Colonic mucosa (tissue), 4 donors: ENCODE measurements at regions not wholly inside any gene's neighbourhood (a gene's known extent, or its start where the extent isn't known, plus 50 kb on each side); places are given as distances from the start of the nearest gene placed in this dataset.
"Not testable (repeated sequence)": the region's sequence is repeated elsewhere in the genome, so short reads cannot be mapped to it uniquely, and the experiment has no call there.

ENCODE experiments used
- DNase-seq: peaks from one replicate; pipeline ENCODE4 v3.0.0-alpha.2; 2020
- H3K27ac ChIP-seq: fragments of 200-600 bp; one replicate; pipeline ENCODE4 v1.8.0; 2021
- H3K27me3 ChIP-seq: fragments of 200-600 bp; one replicate; pipeline ENCODE4 v1.8.0; 2021
- H3K36me3 ChIP-seq: fragments of 200-600 bp; one replicate; pipeline ENCODE4 v1.8.0; 2021
- H3K4me1 ChIP-seq: fragments of 200-600 bp; one replicate; pipeline ENCODE4 v1.8.0; 2021; ENCODE audit warnings: mild to moderate bottlenecking
- H3K4me3 ChIP-seq: fragments of 200-600 bp; one replicate; pipeline ENCODE4 v1.8.0; 2021
- H3K9ac ChIP-seq, 2 donors: one replicate each; pipeline ENCODE4 v1.7.0; 2013; ENCODE audit warnings: control low read depth in 2 of 2, low read depth in 2 of 2, low read length in 2 of 2
- H3K9me3 ChIP-seq: fragments of 200-600 bp; one replicate; pipeline ENCODE4 v1.8.0; 2021
- intact Hi-C: fragments of 100-400 bp; cut with DNase I; formaldehyde crosslinking; loops from one replicate; pipeline ENCODE4 v1.14.1; 2022
- TF ChIP-seq, protein P1 (sequence below): fragments of 200-600 bp; IDR thresholded peaks from one replicate; pipeline ENCODE4 v1.8.0; 2022; ENCODE audit warnings: antibody characterized with exemption, mild to moderate bottlenecking
- donor health status: healthy.
- donor health status: DM: no; HTN: no; CAD: no.
- donor health status: DM: no; HTN: no; CAD: no.

DNA sequence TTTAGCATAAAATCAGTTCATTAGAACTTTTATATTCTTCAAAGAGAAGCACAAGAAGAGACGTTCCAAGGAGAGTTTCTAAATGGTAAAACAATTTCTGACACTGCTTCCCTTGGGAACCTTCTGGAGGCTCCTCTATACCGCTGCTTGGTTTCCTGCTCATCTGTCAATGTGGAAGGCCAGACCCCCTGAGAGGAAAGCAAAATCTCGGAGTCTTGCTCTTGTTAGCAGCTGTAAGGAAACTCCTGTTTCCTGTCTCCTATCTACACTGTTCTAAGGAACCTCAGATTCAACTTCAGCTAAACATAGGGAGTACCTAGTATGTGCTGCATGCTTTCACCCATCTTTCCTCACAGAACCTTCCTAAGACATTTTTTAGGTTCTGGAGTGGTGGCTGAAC is 322.2 kb downstream of the BMPER start:
- no peak for DNase-seq
- intact Hi-C loops: no loop called here
- Histone ChIP-seq H3K4me3 (no peak overlapping the region), H3K27ac (no peak overlapping the region), H3K36me3 (no peaks in the 10 kb centered on the region), H3K27me3 (no peaks in the 10 kb centered on the region), H3K9me3 (no peaks in the 10 kb centered on the region), H3K9ac (no peak overlapping the region), H3K4me1 (no peaks in the 10 kb centered on the region)
- TF ChIP-seq, protein P1, sequence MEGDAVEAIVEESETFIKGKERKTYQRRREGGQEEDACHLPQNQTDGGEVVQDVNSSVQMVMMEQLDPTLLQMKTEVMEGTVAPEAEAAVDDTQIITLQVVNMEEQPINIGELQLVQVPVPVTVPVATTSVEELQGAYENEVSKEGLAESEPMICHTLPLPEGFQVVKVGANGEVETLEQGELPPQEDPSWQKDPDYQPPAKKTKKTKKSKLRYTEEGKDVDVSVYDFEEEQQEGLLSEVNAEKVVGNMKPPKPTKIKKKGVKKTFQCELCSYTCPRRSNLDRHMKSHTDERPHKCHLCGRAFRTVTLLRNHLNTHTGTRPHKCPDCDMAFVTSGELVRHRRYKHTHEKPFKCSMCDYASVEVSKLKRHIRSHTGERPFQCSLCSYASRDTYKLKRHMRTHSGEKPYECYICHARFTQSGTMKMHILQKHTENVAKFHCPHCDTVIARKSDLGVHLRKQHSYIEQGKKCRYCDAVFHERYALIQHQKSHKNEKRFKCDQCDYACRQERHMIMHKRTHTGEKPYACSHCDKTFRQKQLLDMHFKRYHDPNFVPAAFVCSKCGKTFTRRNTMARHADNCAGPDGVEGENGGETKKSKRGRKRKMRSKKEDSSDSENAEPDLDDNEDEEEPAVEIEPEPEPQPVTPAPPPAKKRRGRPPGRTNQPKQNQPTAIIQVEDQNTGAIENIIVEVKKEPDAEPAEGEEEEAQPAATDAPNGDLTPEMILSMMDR: no peak

DNA sequence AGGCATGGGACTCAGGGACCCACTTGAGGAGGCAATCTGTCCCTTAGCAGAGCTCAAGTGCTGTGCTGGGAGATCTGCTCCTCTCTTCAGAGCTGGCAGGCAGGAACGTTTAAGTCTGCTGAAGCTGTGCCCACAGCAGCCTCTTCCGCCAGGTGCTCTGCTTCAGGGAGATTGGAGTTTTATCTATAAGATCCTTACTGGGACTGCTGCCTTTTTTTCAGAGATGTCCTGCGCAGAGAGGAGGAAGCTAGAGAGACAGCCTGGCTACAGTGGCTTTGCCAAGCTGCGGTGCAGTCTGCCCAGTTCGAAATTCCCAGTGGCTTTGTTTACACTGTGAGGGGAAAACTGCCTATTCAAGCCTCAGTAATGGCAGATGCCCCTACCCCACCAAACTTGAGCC is 329.8 kb downstream of the BMPER start:
- H3K4me1 ChIP-seq, DNase-seq, intact Hi-C loops, H3K9me3 ChIP-seq, H3K4me3 ChIP-seq, H3K36me3 ChIP-seq, H3K9ac ChIP-seq, H3K27me3 ChIP-seq, H3K27ac ChIP-seq: not testable (repeated sequence)

DNA sequence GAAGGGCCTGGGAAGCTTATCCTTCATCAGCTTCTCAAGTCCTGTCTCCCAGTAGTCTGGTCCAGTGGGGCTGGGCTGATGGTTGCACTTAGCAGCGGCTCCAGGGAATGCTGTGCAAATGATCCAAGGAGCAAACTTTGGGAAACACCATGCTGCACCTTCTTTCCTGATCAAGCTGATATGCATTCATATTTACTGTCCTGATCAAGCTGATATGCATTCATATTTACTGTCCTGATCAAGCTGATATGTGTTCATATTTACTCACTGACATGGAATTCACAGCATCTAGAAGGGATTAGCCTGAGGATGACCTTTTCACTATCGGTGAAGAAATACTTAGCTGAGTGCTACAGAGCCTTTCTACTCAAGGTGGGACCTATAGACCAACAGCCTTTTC is 330.7 kb downstream of the BMPER start:
- Histone ChIP-seq H3K27me3 (no peaks in the 10 kb centered on the region), H3K36me3 (no peaks in the 10 kb centered on the region), H3K27ac (no peak overlapping the region), H3K9me3 (no peaks in the 10 kb centered on the region), H3K4me1 (no peaks in the 10 kb centered on the region), H3K4me3 (no peak overlapping the region), H3K9ac (no peak overlapping the region)
- TF ChIP-seq, protein P1: no peak
- intact Hi-C loops: no loop called here
- DNase-seq: no peak

DNA sequence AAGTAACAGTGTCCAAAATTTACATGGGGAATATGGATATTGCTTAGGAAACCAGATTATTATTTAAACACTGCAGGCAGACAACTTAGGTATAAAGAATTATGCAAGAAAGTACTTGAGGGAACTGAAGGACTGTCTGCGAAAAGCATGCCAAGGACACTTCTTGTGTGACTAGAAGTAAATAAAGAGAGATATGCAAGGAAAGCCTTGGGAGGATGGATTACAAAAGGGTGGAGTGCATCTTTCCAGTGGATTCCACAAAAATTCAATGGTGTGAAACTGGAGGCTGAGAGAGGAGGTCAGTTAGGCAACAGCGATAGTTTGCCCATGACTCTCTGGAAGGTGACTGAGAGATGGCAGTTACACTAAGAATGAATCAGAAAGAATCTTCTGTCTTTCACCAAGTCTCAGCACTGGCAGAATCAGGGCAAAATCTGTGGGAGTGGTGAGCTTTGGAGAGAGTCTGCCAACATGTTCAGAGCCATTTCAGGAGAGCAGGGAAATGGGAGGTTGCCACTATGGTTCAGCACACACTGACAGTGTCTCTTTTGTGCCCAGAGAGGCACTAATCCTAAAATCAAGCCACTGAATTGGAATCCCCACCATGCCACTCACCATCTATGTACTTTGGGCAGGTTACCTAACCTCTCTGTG is 331.6 kb downstream of the BMPER start:
- Histone ChIP-seq H3K9me3 (no peaks in the 10 kb centered on the region), H3K27ac (no peak overlapping the region), H3K4me1 (no peaks in the 10 kb centered on the region), H3K36me3 (no peaks in the 10 kb centered on the region), H3K27me3 (no peaks in the 10 kb centered on the region), H3K4me3 (no peak overlapping the region), H3K9ac (no peak overlapping the region)
- intact Hi-C loops: no loop called here
- TF ChIP-seq, protein P1: no peak
- DNase-seq: no peak

DNA sequence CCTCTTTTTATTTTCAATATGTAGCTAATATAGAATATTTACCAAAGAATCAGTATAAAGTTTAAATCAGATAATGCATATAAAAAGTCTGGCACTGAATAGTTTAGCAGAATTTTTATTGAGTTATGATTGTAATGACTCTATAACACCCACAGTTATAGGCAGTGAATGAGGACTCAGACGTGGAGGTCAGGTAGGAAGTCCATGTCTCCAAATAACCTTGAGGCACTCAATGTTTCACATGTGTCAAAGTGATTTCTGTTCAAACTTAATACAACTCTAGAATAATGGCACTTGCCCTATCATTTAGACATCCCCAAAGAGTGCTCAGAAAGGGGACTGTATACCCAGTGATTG is 332.1 kb downstream of the BMPER start:
- Histone ChIP-seq H3K9me3 (no peaks in the 10 kb centered on the region), H3K9ac (no peak overlapping the region), H3K36me3 (no peaks in the 10 kb centered on the region), H3K4me1 (no peaks in the 10 kb centered on the region), H3K27ac (no peak overlapping the region), H3K4me3 (no peak overlapping the region), H3K27me3 (no peaks in the 10 kb centered on the region)
- no peak for DNase-seq
- intact Hi-C loops: no loop called here
- TF ChIP-seq, protein P1: no peak

DNA sequence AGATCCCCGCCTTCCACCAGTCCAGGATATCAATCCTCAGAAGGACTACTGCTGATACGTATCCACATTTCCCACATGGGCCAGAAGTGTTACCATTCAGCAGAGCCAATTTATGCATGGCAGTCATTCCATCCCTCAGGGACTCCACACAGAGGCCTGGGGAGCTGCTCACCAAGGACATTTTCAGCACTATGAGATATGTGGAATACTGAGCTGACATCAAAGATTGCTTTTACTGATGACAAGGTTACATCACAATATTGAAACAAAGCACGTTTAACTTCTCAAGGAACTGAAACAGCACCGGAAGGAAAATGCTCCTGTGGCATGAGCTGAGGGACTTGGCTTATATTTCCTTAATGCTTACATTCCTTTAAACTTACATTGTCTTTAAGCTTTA is 335.1 kb downstream of the BMPER start:
- TF ChIP-seq, protein P1: no peak
- Histone ChIP-seq H3K9ac (no peak overlapping the region), H3K4me3 (no peak overlapping the region), H3K4me1 (no peaks in the 10 kb centered on the region), H3K9me3 (no peaks in the 10 kb centered on the region), H3K27ac (no peak overlapping the region), H3K27me3 (no peaks in the 10 kb centered on the region), H3K36me3 (no peaks in the 10 kb centered on the region)
- no peak for DNase-seq
- intact Hi-C loops: no loop called here
